GM12892 (cell line): ENCODE measurements at regions not wholly inside any gene's neighbourhood (a gene's known extent, or its start where the extent isn't known, plus 50 kb on each side); places are given as distances from the start of the nearest gene placed in this dataset.

Experiments
- POLR2A ChIP-seq: IDR thresholded peaks from 2 replicates; pipeline ENCODE4 v1.6.1; 2011; ENCODE audit warnings: low read depth, low read length, control low read depth
- POLR2AphosphoS5 ChIP-seq: IDR thresholded peaks from 2 replicates; pipeline ENCODE4 v1.6.1; 2011; ENCODE audit warnings: low read depth, low read length, control low read depth
- TAF1 ChIP-seq: IDR thresholded peaks from 2 replicates; pipeline ENCODE4 v1.6.1; 2011; ENCODE audit warnings: low read depth, mild to moderate bottlenecking, control low read depth, low read length, borderline replicate concordance

DNA sequence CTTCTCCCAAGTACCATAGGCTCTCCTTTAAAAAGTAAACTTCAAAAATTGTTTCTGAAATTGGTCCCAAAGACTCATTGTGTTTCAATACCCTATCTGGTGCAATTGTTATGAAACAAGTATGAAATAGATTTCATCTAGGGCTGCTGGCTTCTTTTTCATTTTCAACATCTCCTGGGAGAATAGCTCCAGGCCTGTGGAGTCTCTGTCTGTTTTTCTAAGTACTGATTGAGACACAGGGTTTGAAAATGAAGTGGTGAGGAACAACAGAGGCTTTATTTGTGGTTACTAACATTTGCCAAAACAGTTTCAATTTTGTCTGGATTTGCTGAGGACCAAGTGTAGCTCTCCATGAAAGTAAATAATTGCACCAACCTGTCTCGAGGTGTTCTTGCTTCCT lies 315.9 kb upstream of the LRATD1 start:
- TF ChIP-seq POLR2A (no peak), POLR2AphosphoS5 (no peak), TAF1 (no peak)
